ENCODE measurements at regions not wholly inside any gene's neighbourhood (a gene's known extent, or its start where the extent isn't known, plus 50 kb on each side); places are given as distances from the start of the nearest gene placed in this dataset.

DNA sequence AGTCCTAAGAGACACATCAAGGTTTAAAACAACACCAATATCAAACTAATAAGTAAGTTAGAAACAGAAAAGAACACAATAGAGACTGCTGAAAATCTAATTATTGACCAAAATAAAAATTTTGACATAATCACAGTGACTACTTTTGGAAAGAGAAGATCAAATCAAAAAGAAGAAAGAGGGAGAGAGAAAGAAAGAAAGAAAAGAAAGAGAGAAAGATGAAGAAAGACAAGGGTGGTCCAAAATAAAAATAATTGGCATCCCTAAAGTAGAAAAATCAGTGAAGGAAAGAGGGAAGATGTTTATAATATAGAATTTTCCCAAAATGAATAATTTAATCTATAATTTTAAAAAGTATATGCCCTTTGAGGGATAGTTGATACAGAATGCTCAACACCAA is 118.8 kb upstream of the VIPR2 start:
- DNase-seq: no peak

GRCh38 chr7:159253657-159254056 is 109.0 kb upstream of the VIPR2 start:
- no peak for DNase-seq

DNA sequence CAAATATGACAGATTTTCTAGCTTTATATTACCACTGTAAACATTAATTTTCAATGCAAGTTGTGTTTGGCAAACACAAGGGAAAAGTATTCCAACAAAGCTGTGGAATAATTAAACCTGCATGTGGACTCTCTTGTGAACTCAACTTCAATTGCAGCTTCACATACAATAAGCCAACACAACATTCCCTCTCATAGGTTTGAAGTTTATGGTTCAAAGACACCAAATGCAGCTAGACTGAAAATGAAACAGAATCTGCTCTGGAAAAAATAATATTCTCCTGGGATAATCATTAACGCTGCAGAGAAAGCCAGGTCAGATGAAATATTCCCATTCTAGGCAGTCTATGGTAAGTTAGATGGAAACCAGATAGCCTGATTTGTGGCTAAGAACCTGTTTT is 105.8 kb upstream of the VIPR2 start:
- peak in 1 of 3 donors; percentile 11 for DNase-seq

DNA sequence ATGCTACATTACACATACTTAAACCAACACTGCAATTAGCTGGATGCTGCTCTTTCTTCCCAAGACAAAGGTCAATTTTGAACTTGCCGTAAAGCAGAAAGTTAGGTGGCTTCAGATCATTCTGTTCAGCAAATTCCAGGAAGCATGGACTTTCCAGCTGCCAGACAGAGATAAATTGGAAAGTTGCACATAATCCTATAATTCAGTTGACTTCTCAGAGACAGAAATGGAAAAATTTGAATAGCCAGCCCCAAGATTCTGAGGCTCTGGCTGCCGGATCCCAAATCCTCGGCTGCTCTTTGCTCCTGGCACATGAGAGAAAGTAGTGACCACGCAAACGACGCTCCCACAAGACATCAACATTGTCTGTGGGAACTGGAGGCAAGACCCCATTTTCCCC is 105.0 kb upstream of the VIPR2 start:
- DNase-seq: no peak

GRCh38 chr7:159247910-159248309 is 103.2 kb upstream of the VIPR2 start:
- no peak for DNase-seq

GRCh38 chr7:159246702-159247480 is 102.2 kb upstream of the VIPR2 start:
- no peak for DNase-seq

GRCh38 chr7:159240962-159241361 is 96.3 kb upstream of the VIPR2 start:
- DNase-seq: no peak

GRCh38 chr7:159239028-159239427 is 94.4 kb upstream of the VIPR2 start:
- DNase-seq: no peak

DNA sequence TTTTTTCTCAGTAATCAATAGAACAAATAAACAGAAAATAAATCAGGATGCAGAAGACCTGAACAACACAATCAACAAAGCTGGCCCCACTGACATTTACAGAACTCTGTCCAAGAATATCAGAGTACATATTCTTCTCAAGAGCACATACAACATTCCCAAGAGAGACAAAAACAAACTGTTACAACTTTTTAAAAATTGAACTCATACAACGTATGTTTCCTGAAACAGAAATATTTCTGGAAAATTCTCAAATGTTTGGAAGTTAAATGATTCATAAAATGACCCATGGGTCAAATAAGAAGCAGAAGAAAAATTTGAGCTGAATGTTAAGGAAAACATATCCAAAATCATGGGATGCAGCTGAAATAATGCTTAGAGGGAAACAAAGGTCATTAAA is 93.9 kb upstream of the VIPR2 start:
- DNase-seq: peak; percentile 35 to 75 (median 54)

DNA sequence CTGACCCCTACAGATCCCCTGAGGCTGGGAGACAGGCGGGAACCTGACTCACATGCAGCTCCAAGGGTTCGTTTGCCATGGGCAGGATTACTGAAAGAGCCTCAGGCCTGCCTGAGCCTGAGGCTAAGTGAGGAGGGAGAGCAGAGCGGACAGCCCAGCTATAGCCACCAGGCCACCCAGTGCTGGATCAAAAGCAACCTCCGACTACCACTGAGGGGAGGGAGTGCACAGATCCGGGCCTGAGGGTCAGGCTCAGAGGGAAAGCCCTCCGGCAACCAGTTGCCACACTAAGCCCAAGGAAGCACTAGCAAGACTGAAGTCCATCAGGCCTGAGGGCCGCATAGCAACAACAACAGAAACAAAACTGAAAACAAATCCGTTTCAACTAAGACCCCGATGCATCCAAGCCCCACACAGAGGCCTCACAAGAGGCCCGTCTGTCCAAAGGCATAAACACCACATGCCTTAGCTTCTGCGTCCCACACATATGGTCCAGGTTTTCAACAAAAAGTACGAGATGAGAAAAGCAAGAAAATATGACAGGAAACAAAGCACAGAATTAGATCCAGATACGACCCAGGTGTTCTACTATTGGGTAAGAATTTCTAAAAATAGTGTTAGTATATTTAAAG is 92.5 kb upstream of the VIPR2 start:
- DNase-seq: peak; percentile 63 to 89 (median 70)

DNA sequence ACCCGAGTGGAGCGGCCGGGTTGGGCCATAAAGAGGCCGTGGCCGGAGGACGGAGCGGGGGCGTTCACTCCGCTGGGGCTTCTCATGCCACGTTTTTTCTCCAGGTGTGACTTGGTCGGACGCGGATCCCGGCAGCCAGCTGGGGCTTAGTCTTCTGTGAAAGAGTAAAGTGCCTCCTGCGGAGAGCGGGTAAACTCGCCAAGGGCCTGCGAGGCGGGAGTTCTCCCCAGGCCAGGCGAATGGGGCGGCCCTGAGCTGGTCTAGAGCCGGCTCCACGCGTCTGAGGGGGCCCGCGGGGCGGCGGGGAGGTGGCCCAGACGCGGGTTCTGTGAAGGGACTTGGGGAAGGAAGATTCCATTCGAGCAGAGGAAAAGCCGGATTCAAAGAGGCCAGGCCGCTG is 86.3 kb upstream of the VIPR2 start:
- no peak for DNase-seq

DNA sequence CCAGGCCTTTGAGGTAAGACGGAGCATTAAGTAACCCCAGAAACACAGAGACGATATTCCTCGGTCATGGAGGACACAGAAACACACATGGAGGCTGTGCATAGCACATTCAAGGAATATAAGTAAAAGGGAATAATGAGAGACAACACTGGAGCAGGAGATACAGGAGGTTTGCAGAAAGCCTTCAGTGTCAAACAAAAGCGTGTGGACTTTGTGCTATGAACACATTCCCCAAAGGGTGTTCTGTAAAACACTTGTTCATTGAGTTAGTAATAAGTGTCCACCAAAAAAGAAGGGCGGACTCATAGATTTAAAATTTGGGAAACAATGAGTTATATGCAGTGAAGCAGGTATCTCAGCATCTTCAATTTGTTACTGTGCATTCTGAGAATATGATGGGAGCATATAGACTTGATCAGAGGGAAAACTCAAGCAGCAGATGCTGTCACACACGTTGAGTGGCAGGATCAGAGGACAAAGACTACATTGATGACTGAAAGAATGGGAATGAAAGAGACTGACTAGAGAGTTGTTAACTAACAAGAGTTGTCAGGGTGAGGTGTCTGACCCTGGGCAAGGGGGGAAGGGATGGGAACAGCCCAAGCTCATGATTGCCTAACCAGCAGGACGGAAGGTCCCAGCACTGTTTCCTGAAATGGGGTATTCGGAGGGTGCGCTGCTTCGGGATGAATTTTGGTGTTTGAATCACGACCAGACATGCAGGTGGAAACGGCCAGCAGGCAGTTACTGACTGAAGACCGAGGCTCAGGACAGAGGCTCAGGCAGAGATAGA is 85.2 kb upstream of the VIPR2 start:
- no peak for DNase-seq

DNA sequence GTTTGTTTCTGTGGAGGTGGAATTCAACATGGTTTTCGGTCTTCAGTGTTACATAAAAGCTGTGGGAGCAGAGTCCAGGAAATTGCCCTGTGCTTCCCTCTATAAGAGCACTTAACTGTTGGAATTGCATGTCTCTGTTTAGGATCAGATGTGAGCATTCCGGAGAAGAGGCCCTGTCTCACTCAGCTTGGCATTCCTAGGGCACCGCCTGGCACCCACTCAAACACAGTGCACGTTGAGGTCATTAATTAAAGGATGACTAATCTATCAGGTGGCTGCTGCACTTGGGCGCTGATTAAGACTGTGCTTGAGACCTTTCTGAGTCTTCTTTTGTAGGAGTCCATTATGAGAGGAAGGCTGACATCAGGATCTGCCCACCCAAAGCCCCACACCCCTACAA is 82.8 kb upstream of the VIPR2 start:
- no peak for DNase-seq

DNA sequence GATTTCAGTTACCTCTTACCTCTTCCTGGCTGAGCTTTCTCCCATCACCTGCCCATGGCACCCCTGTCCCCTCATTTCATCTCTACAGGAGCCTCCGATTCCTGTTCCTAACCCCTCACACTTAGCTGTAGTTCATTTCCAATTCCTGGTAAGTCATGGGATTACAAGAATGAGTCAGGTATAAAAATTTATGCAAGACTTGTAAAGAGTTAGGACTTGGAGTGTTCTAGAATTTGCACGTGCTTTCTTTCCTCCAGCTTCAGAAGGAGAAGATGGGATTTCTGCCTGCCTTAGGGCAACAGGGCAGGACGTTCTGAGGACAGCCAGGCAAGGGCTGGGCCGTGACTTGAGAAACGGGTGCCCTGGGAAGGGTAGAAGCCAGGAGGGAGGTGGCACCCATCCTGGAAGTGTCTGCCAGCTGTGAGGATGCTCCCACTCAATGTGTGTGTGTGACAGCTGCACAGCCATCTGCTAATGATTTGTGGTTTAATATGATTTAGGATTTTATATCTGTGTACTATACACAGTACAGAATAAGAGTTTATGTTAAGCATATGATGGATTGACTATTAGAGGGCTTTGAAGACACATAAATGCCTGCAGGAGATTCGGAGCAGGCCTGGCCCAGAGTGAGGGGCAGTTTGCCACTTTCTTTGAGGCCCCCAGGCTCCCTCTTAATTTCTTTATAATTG is 81.5 kb upstream of the VIPR2 start:
- no peak for DNase-seq

DNA sequence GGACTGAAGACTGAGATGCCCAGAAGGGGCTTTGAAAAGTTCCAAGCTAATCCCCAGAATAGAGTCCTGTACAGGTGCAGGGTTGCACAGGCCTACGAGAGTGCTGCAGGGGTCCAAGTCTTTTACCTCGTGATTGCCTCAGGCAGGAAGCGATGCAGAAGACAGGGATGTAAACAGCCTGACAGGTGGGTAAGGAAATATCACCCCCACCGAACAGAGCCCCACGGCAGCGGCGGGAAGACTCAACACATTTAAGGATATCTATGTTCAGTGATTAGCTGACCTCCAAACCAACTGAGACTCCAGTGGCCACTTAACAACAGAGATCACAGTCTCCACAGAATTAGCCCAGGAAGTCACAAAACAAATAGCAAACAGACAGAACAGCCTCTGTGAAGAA is 73.9 kb upstream of the VIPR2 start:
- no peak for DNase-seq

GRCh38 chr7:159218170-159218569 is 73.5 kb upstream of the VIPR2 start:
- no peak for DNase-seq

DNA sequence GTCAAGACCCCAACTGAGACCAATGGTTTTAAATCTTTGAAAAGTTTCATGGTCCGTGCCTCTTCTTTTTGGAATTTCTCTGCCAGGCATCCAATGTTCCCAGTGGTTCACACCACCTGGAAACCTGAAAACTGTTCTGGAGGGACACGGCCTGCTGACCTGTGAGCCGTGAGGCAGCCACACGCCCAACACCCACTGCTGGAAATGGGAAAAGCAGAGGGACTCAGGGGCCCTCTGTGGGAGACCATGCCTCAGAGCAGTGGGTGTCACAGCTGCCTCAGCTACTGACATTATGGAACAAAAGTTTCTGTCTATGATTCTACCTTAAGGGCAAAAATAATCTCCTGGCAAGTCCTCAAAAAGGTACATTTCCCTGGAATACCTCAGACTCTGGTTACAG is 70.4 kb upstream of the VIPR2 start:
- DNase-seq: no peak

DNA sequence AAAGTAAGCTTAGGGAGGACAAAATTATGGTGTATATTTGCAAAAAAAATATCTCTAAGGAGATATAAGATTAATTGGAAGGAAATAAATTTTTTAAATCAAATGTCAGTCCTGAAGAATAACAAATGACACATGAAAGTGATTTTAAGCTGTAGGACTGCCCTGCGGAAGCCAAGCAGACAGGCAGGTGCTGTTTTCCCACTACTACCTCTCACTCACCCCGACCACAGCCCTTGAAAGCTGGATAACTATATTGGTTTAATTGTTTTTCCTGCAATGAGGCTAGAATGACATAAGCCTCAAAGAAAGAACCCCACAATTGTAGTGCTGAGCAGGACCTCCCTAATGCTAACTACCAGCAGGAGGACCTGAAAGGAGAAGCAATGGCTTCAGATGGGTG is 68.6 kb upstream of the VIPR2 start:
- no peak for DNase-seq

DNA sequence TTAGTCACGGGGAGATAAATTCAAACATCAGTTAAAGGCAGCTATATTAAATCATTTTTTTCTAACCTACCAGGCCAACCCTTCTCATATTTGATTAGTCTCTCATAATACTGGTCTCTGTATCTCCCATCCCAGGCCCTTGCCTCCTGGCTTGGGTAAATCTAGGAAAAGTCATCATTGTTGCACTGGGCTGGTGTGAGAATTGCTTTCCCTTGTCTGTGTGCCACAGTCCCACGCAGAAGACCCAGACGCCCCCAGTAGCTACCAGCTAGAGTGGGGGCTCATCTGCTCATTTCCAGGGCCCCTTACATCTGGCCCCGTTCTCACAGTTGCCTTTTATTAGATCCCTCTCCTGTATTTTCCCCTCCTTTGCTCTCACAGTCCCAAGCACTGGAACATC is 67.6 kb upstream of the VIPR2 start:
- no peak for DNase-seq

GRCh38 chr7:159211540-159212182 is 67.0 kb upstream of the VIPR2 start:
- DNase-seq: peak; percentile 50 to 90 (median 74)

DNA sequence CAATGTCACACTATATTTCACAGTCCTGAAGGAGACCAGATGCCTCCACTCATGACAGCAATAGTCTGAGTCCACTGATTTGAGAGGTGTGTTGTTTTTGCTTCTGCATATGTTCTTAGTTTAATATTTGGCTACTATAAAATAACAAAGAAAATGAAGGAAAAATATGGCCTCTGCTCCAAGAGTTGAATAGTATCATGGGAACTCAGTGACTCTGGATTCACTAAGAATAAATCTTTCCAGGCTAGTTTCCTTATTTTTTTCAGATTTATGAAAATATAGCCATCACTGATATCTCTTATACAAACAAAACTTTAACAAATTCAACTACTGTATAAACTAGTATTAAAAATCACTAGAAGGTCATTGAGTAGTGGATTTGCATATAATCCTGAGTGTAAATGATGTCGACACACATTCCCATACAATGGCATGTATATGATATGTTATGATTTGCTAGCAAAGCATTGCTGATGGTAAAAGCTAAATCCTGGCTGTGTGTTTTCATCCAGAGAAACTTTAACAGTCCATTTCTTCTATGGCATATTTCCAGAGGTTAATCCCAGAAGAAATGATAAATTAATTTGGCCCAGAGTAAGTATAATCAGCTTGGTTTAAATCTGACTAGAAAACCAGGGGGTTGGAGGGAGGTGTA is 66.0 kb upstream of the VIPR2 start:
- peak; percentile 41 to 81 (median 42) for DNase-seq

All from muscle of back (tissue), 3 donors.